ENCODE measurements at regions not wholly inside any gene's neighbourhood (a gene's known extent, or its start where the extent isn't known, plus 50 kb on each side); places are given as distances from the start of the nearest gene placed in this dataset.

DNA sequence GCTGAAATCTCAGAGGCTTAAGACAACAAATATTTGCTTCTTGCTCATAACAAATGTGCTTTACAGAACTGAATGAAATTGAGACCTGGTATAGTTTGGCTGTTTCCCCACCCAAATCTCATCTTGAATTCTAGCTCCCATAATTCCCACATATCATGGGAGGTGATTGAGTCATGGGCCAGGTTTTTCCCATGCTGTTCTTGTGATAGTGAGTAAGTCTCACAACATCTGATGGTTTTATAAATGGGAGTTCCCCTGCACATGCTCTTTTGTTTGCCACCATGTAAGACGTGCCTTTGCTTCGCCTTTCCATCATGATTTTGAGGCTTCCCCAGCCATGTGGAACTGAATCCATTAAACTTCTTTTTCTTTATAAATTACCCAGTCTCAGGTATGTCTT lies 221.1 kb upstream of the DIPK2B start:
- no peak for TF ChIP-seq GABPB1 (CRISPR knock-in tag; IDR thresholded peaks at IDR 0.05)
- TF ChIP-seq MAFF (IDR thresholded peaks at IDR 0.05; ENCODE audit: low read depth, low read length) = no peak
